ENCODE measurements at regions not wholly inside any gene's neighbourhood (a gene's known extent, or its start where the extent isn't known, plus 50 kb on each side); places are given as distances from the start of the nearest gene placed in this dataset.

- no peak for DNase-seq (ENCODE audit: low read depth)
These were observed 138.1 kb upstream of the CWC22 start for GRCh38 chr2:180145163-180145562.

GRCh38 chr2:180144338-180144813, 137.3 kb upstream of the CWC22 start:
- DNase-seq (ENCODE audit: low read depth): no peak

GRCh38 chr2:180143633-180144337, 136.7 kb upstream of the CWC22 start:
- no peak for DNase-seq (ENCODE audit: low read depth)

- no peak for DNase-seq (ENCODE audit: low read depth)
These were observed 134.5 kb upstream of the CWC22 start for GRCh38 chr2:180141600-180141999.

GRCh38 chr2:180133736-180134135, 126.6 kb upstream of the CWC22 start:
- DNase-seq (ENCODE audit: low read depth): no peak

GRCh38 chr2:180130403-180130802, 123.3 kb upstream of the CWC22 start:
- DNase-seq (ENCODE audit: low read depth): no peak

- DNase-seq (ENCODE audit: low read depth): no peak
These were observed 121.8 kb upstream of the CWC22 start for GRCh38 chr2:180128861-180129260.

- peak; percentile 90 for DNase-seq (ENCODE audit: low read depth)
These were observed 118.3 kb upstream of the CWC22 start for GRCh38 chr2:180125245-180125962.

- peak; percentile 57 for DNase-seq (ENCODE audit: low read depth)
These were observed 117.4 kb upstream of the CWC22 start for GRCh38 chr2:180124273-180125139.

GRCh38 chr2:180122874-180123273, 115.8 kb upstream of the CWC22 start:
- peak; percentile 10 for DNase-seq (ENCODE audit: low read depth)

GRCh38 chr2:180115675-180116074, 108.6 kb upstream of the CWC22 start:
- DNase-seq (ENCODE audit: low read depth): no peak

- no peak for DNase-seq (ENCODE audit: low read depth)
These were observed 108.2 kb upstream of the CWC22 start for GRCh38 chr2:180115269-180115668.

GRCh38 chr2:180111901-180112300, 104.8 kb upstream of the CWC22 start:
- no peak for DNase-seq (ENCODE audit: low read depth)

GRCh38 chr2:180110469-180110868, 103.4 kb upstream of the CWC22 start:
- DNase-seq (ENCODE audit: low read depth): no peak

GRCh38 chr2:180101846-180102245, 94.7 kb upstream of the CWC22 start:
- no peak for DNase-seq (ENCODE audit: low read depth)

- no peak for DNase-seq (ENCODE audit: low read depth)
These were observed 92.2 kb upstream of the CWC22 start for GRCh38 chr2:180099308-180099707.

- DNase-seq (ENCODE audit: low read depth): no peak
These were observed 78.0 kb upstream of the CWC22 start for GRCh38 chr2:180085144-180085543.

- DNase-seq (ENCODE audit: low read depth): peak; percentile 29
These were observed 70.3 kb upstream of the CWC22 start for GRCh38 chr2:180077295-180077906.

- no peak for DNase-seq (ENCODE audit: low read depth)
These were observed 68.8 kb upstream of the CWC22 start for GRCh38 chr2:180075870-180076269.

GRCh38 chr2:180071797-180072196, 64.7 kb upstream of the CWC22 start:
- no peak for DNase-seq (ENCODE audit: low read depth)

GRCh38 chr2:180063494-180064092, 56.5 kb upstream of the CWC22 start:
- DNase-seq (ENCODE audit: low read depth): no peak
